Vagina (tissue), 2 donors: ENCODE measurements at regions not wholly inside any gene's neighbourhood (a gene's known extent, or its start where the extent isn't known, plus 50 kb on each side); places are given as distances from the start of the nearest gene placed in this dataset.

Experiments
- CTCF ChIP-seq, 3 experiments: fragments of 450-650 bp in 2 of 3; fragments of 200-600 bp in 1 of 3; sonication (generic) in 1 of 3; IDR thresholded peaks; one replicate each; pipeline ENCODE4 v1.5.1; 2017 to 2019; ENCODE audit warnings: antibody characterized with exemption in 3 of 3, mild to moderate bottlenecking in 2 of 3, moderate library complexity in 2 of 3
- POLR2AphosphoS5 ChIP-seq, 2 donors: sonication (generic); formaldehyde crosslinking; IDR thresholded peaks; one replicate each; pipeline ENCODE4 v1.9.0; 2017; ENCODE audit warnings: antibody characterized with exemption in 2 of 2, mild to moderate bottlenecking in 2 of 2, low read depth in 1 of 2; ENCODE audit not compliant: insufficient read depth in 1 of 2

- TF ChIP-seq POLR2AphosphoS5 (IDR thresholded peaks at IDR 0.05; ENCODE audit: insufficient read depth in 1 of 2, low read depth in 1 of 2) (no peak), CTCF (IDR thresholded peaks at IDR 0.05) (no peak)
These were observed 72.8 kb upstream of the RAI2 start for GRCh38 chrX:17933856-17934255.
